Tibial nerve (tissue), 4 donors: ENCODE measurements at regions not wholly inside any gene's neighbourhood (a gene's known extent, or its start where the extent isn't known, plus 50 kb on each side); places are given as distances from the start of the nearest gene placed in this dataset.

Experiments used
- DNase-seq, 2 donors: peaks; one replicate each; pipeline ENCODE4 v3.0.0-alpha.2; 2019; ENCODE audit warnings: low spot score in 2 of 2
- H3K27ac ChIP-seq, 4 donors: fragments of 200-600 bp; sonication (generic) in 3 of 4; one replicate each; pipeline ENCODE4 v1.5.1; 2017 to 2019; ENCODE audit warnings: mild to moderate bottlenecking in 1 of 4
- H3K27me3 ChIP-seq, 2 donors: fragments of 200-600 bp; sonication (generic) in 1 of 2; one replicate each; pipeline versions ENCODE4 v1.5.1 to v1.6.0; 2017 to 2019
- H3K36me3 ChIP-seq, 3 donors: fragments of 200-600 bp; sonication (generic); one replicate each; pipeline ENCODE4 v1.5.1; 2018 to 2019
- H3K4me1 ChIP-seq, 4 donors: fragments of 200-600 bp; sonication (generic) in 3 of 4; one replicate each; pipeline ENCODE4 v1.5.1; 2017 to 2019
- H3K4me3 ChIP-seq, 4 donors: fragments of 200-600 bp; sonication (generic) in 3 of 4; one replicate each; pipeline ENCODE4 v1.5.1; 2017 to 2019; ENCODE audit warnings: mild to moderate bottlenecking in 1 of 4, moderate library complexity in 1 of 4
- H3K9me3 ChIP-seq, 4 donors: fragments of 200-600 bp; sonication (generic) in 3 of 4; one replicate each; pipeline ENCODE4 v1.5.1; 2017 to 2019
- EP300 ChIP-seq, 2 donors: sonication (generic); formaldehyde crosslinking; IDR thresholded peaks; one replicate each; pipeline ENCODE4 v1.6.1; 2017; ENCODE audit warnings: antibody characterized with exemption in 2 of 2, mild to moderate bottlenecking in 1 of 2
- POLR2A ChIP-seq, 2 donors: fragments of 450-650 bp; IDR thresholded peaks; one replicate each; pipeline ENCODE4 v1.6.1; 2017; ENCODE audit warnings: antibody characterized with exemption in 2 of 2, mild to moderate bottlenecking in 2 of 2, moderate library complexity in 2 of 2
- WGBS, 2 donors: methylation state at CpG; one replicate each; pipeline ENCODE4 v1.1.5; 2018; 5-methylcytosine and 5-hydroxymethylcytosine counted together
- TF ChIP-seq, protein P1 (sequence below), 5 experiments: fragments of 200-600 bp in 3 of 5; fragments of 450-650 bp in 2 of 5; sonication (generic) in 3 of 5; IDR thresholded peaks; one replicate each; pipeline ENCODE4 v1.5.1; 2016 to 2019; ENCODE audit warnings: antibody characterized with exemption in 5 of 5, mild to moderate bottlenecking in 3 of 5, moderate library complexity in 2 of 5

GRCh38 chr18:22005191-22005841 is 164.1 kb upstream of the GATA6 start:
- no peak for TF ChIP-seq EP300 (IDR thresholded peaks at IDR 0.05)
- no peak for TF ChIP-seq POLR2A (IDR thresholded peaks at IDR 0.05)
- TF ChIP-seq, protein P1, sequence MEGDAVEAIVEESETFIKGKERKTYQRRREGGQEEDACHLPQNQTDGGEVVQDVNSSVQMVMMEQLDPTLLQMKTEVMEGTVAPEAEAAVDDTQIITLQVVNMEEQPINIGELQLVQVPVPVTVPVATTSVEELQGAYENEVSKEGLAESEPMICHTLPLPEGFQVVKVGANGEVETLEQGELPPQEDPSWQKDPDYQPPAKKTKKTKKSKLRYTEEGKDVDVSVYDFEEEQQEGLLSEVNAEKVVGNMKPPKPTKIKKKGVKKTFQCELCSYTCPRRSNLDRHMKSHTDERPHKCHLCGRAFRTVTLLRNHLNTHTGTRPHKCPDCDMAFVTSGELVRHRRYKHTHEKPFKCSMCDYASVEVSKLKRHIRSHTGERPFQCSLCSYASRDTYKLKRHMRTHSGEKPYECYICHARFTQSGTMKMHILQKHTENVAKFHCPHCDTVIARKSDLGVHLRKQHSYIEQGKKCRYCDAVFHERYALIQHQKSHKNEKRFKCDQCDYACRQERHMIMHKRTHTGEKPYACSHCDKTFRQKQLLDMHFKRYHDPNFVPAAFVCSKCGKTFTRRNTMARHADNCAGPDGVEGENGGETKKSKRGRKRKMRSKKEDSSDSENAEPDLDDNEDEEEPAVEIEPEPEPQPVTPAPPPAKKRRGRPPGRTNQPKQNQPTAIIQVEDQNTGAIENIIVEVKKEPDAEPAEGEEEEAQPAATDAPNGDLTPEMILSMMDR (IDR thresholded peaks at IDR 0.05), result no peak
- no peak for DNase-seq
- Histone ChIP-seq H3K9me3 (peaks cover 0 to 3% (median 0%) of the 10 kb centered on the region in 4 donors), H3K4me1 (no peaks in the 10 kb centered on the region), H3K36me3 (no peaks in the 10 kb centered on the region), H3K4me3 (no peak overlapping the region), H3K27ac (no peak overlapping the region), H3K27me3 (no peaks in the 10 kb centered on the region)
- 39 to 53% methylated on average over 4 of the region's 4 CpGs for WGBS, 2 donors

DNA sequence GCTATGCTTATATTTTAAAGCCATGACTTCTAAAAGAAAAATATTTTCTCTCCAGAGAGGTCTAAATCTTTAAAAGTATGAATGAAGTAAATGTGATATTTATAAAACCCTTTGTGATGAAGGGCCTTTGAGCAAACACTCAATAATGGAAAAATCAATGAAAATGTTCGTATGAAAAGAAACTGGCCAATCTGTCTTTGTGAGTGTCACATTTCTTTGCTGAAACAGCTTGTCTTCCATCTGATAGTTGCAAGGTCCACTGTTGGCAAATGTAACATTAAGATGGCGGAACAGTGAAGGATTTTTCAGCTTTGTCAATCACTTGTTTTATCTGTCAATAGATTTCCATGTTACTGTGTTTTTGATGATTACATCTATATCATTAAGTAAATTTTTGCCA is 162.9 kb upstream of the GATA6 start:
- TF ChIP-seq, protein P1 (IDR thresholded peaks at IDR 0.05), result no peak
- TF ChIP-seq EP300 (IDR thresholded peaks at IDR 0.05) (no peak), POLR2A (IDR thresholded peaks at IDR 0.05) (no peak)
- Histone ChIP-seq H3K4me3 (no peak overlapping the region), H3K4me1 (no peaks in the 10 kb centered on the region), H3K9me3 (peaks cover 0 to 3% (median 0%) of the 10 kb centered on the region in 4 donors), H3K27me3 (no peaks in the 10 kb centered on the region), H3K27ac (no peak overlapping the region), H3K36me3 (no peaks in the 10 kb centered on the region)
- DNase-seq, result no peak
- WGBS, 2 donors, result 83 to 87% methylated on average over 2 of the region's 2 CpGs

- TF ChIP-seq, protein P1 (IDR thresholded peaks at IDR 0.05), result no peak
- TF ChIP-seq EP300 (IDR thresholded peaks at IDR 0.05) (no peak), POLR2A (IDR thresholded peaks at IDR 0.05) (no peak)
- H3K27me3 ChIP-seq, result no peaks in the 10 kb centered on the region
- DNase-seq, result no peak
- H3K9me3 ChIP-seq, result peaks cover 0 to 24% (median 0%) of the 10 kb centered on the region in 4 donors
- H3K4me1 ChIP-seq, result no peaks in the 10 kb centered on the region
- H3K4me3 ChIP-seq, result no peak overlapping the region
- H3K36me3 ChIP-seq, result no peaks in the 10 kb centered on the region
- no peak overlapping the region for H3K27ac ChIP-seq
Observed at GRCh38 chr18:22009242-22009641, 160.1 kb upstream of the GATA6 start.

DNA sequence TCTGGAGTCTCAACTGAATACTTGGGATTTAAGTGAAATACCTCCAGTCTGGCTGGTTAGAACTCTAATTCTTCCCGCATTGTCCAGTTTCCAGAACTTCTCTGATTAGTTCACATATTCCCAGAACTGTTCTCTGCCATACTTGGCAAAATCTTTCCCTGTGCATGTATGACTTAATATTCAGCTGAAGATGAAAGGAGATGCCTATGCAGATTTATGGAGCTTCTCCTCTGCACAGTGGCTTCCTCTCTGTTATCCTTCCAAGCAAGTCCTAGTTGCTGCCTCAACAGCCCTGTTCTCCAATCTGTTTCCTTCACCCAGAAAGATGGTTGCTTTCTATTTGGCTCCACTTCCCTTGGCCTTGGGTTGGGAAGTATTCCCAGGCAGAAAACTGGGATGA is 155.4 kb upstream of the GATA6 start:
- DNase-seq, result no peak
- no peaks in the 10 kb centered on the region for H3K27me3 ChIP-seq
- no peak overlapping the region for H3K4me3 ChIP-seq
- no peaks in the 10 kb centered on the region for H3K4me1 ChIP-seq
- H3K27ac ChIP-seq, result no peak overlapping the region
- TF ChIP-seq POLR2A (IDR thresholded peaks at IDR 0.05) (no peak), EP300 (IDR thresholded peaks at IDR 0.05) (no peak)
- TF ChIP-seq, protein P1 (IDR thresholded peaks at IDR 0.05), result no peak
- peaks cover 0 to 33% (median 0%) of the 10 kb centered on the region in 4 donors for H3K9me3 ChIP-seq
- H3K36me3 ChIP-seq, result no peaks in the 10 kb centered on the region
- WGBS, 2 donors, result 90 to 95% methylated on average over 1 of the region's 1 CpG

DNA sequence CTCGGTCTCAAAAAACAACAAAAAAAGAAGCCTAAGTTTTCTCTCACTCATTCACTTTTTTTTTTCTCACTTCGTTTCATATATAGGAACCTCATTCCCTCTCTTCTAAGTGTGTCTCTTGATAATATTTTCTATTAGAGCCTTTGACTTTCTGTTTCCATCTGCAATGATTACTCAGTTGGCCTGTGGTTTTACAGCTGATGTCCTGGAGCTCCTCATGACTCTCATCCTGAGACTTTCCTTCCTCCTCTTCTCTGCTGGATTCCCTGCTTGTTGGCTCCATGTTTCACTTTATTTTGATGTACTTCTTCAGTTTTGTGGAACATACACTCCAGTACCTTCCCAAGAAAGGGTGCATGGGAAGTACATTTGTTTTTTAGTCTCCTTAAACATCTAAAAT is 154.2 kb upstream of the GATA6 start:
- WGBS, 2 donors, result 66 to 77% methylated on average over 2 of the region's 2 CpGs
- TF ChIP-seq EP300 (IDR thresholded peaks at IDR 0.05) (no peak), POLR2A (IDR thresholded peaks at IDR 0.05) (no peak)
- TF ChIP-seq, protein P1 (IDR thresholded peaks at IDR 0.05), result no peak
- Histone ChIP-seq H3K27ac (no peak overlapping the region), H3K4me1 (no peaks in the 10 kb centered on the region), H3K27me3 (no peaks in the 10 kb centered on the region), H3K36me3 (no peaks in the 10 kb centered on the region), H3K4me3 (no peak overlapping the region), H3K9me3 (peaks cover 0 to 30% (median 0%) of the 10 kb centered on the region in 4 donors)
- no peak for DNase-seq
